Stimulated activated CD8-positive, alpha-beta memory T cell treated with anti-CD3 and anti-CD28 coated beads, Interleukin-15, amount 100 ng/mL, for 48 hours (primary cell): ENCODE measurements at regions not wholly inside any gene's neighbourhood (a gene's known extent, or its start where the extent isn't known, plus 50 kb on each side); places are given as distances from the start of the nearest gene placed in this dataset.
"Not testable (repeated sequence)": the region's sequence is repeated elsewhere in the genome, so short reads cannot be mapped to it uniquely, and the experiment has no call there.

Experiments
- DNase-seq, 2 donors: peaks; one replicate each; pipeline ENCODE4 v3.0.0-alpha.2; 2020; ENCODE audit warnings: low read depth in 2 of 2

- DNase-seq = no peak
Observed at GRCh38 chr10:33101392-33101787, 143.4 kb upstream of the ITGB1 start.

- DNase-seq = no peak
Observed at GRCh38 chr10:33100781-33101391, 142.9 kb upstream of the ITGB1 start.

- no peak for DNase-seq
Observed at GRCh38 chr10:33099748-33100147, 141.7 kb upstream of the ITGB1 start.

GRCh38 chr10:33098951-33099663 lies 141.1 kb upstream of the ITGB1 start:
- DNase-seq = no peak

GRCh38 chr10:33095867-33096815 lies 138.1 kb upstream of the ITGB1 start:
- DNase-seq = no peak

GRCh38 chr10:33094263-33095051 lies 136.4 kb upstream of the ITGB1 start:
- DNase-seq = no peak

GRCh38 chr10:33093362-33093761 lies 135.3 kb upstream of the ITGB1 start:
- DNase-seq = no peak

- DNase-seq = no peak
Observed at GRCh38 chr10:33092596-33092995, 134.6 kb upstream of the ITGB1 start.

GRCh38 chr10:33091201-33091600 lies 133.2 kb upstream of the ITGB1 start:
- DNase-seq = no peak

GRCh38 chr10:33088990-33089389 lies 131.0 kb upstream of the ITGB1 start:
- no peak for DNase-seq

GRCh38 chr10:33087922-33088321 lies 129.9 kb upstream of the ITGB1 start:
- no peak for DNase-seq

- DNase-seq = no peak
Observed at GRCh38 chr10:33087152-33087551, 129.1 kb upstream of the ITGB1 start.

- DNase-seq = no peak
Observed at GRCh38 chr10:33086100-33086499, 128.1 kb upstream of the ITGB1 start.

GRCh38 chr10:33085313-33085833 lies 127.3 kb upstream of the ITGB1 start:
- DNase-seq = no peak

GRCh38 chr10:33084453-33084852 lies 126.4 kb upstream of the ITGB1 start:
- DNase-seq = no peak

GRCh38 chr10:33082373-33082895 lies 124.4 kb upstream of the ITGB1 start:
- DNase-seq = no peak

GRCh38 chr10:33080467-33080866 lies 122.4 kb upstream of the ITGB1 start:
- DNase-seq = not testable (repeated sequence)

- DNase-seq = no peak
Observed at GRCh38 chr10:33074443-33074842, 116.4 kb upstream of the ITGB1 start.

GRCh38 chr10:33073641-33074415 lies 115.8 kb upstream of the ITGB1 start:
- DNase-seq = no peak

- DNase-seq = no peak
Observed at GRCh38 chr10:33071857-33072256, 113.8 kb upstream of the ITGB1 start.
